HG02973 (cell line): ENCODE measurements at regions not wholly inside any gene's neighbourhood (a gene's known extent, or its start where the extent isn't known, plus 50 kb on each side); places are given as distances from the start of the nearest gene placed in this dataset.

ENCODE experiments used
- ATAC-seq: cut with Tn5 transposase; IDR thresholded peaks from one replicate; pipeline ENCODE4 v1.9.1; 2021; ENCODE audit warnings: moderate library complexity; ENCODE audit not compliant: unreplicated experiment

- no peak for ATAC-seq
These were observed 141.2 kb upstream of the HDAC9 start for GRCh38 chr7:18354108-18355085.

- no peak for ATAC-seq
These were observed 139.3 kb upstream of the HDAC9 start for GRCh38 chr7:18356191-18356645.

GRCh38 chr7:18357691-18358090 lies 137.9 kb upstream of the HDAC9 start:
- peak; percentile 49 for ATAC-seq

GRCh38 chr7:18361756-18362155 lies 133.8 kb upstream of the HDAC9 start:
- ATAC-seq, result no peak

- ATAC-seq, result no peak
These were observed 131.7 kb upstream of the HDAC9 start for GRCh38 chr7:18363751-18364380.

GRCh38 chr7:18364396-18364795 lies 131.2 kb upstream of the HDAC9 start:
- no peak for ATAC-seq

- no peak for ATAC-seq
These were observed 129.2 kb upstream of the HDAC9 start for GRCh38 chr7:18366394-18366793.

GRCh38 chr7:18369011-18369410 lies 126.5 kb upstream of the HDAC9 start:
- no peak for ATAC-seq

- ATAC-seq, result no peak
These were observed 124.9 kb upstream of the HDAC9 start for GRCh38 chr7:18370633-18371032.

GRCh38 chr7:18378989-18379605 lies 116.5 kb upstream of the HDAC9 start:
- no peak for ATAC-seq

GRCh38 chr7:18384491-18385143 lies 110.9 kb upstream of the HDAC9 start:
- no peak for ATAC-seq

GRCh38 chr7:18386607-18387006 lies 108.9 kb upstream of the HDAC9 start:
- ATAC-seq, result no peak

- no peak for ATAC-seq
These were observed 108.3 kb upstream of the HDAC9 start for GRCh38 chr7:18387191-18387735.

- ATAC-seq, result peak; percentile 20
These were observed 105.0 kb upstream of the HDAC9 start for GRCh38 chr7:18390535-18390907.

- ATAC-seq, result no peak
These were observed 102.0 kb upstream of the HDAC9 start for GRCh38 chr7:18393465-18394118.

GRCh38 chr7:18395868-18396267 lies 99.7 kb upstream of the HDAC9 start:
- ATAC-seq, result no peak

- no peak for ATAC-seq
These were observed 98.6 kb upstream of the HDAC9 start for GRCh38 chr7:18396953-18397352.

GRCh38 chr7:18399436-18400235 lies 95.9 kb upstream of the HDAC9 start:
- ATAC-seq, result no peak

- ATAC-seq, result no peak
These were observed 95.3 kb upstream of the HDAC9 start for GRCh38 chr7:18400275-18400674.

GRCh38 chr7:18400726-18401125 lies 94.8 kb upstream of the HDAC9 start:
- no peak for ATAC-seq
